Mesothelial cell of epicardium (in vitro differentiated cells): ENCODE measurements at regions not wholly inside any gene's neighbourhood (a gene's known extent, or its start where the extent isn't known, plus 50 kb on each side); places are given as distances from the start of the nearest gene placed in this dataset.

Experiments used
- DNase-seq, 2 experiments: peaks; one replicate each; pipeline ENCODE4 v3.0.0; 2021; ENCODE audit warnings: low spot score in 2 of 2; ENCODE audit not compliant: unreplicated experiment in 2 of 2
- H3K27ac Mint-ChIP-seq: 2 replicates; pipeline ENCODE4 v1.8.0; 2021; ENCODE audit warnings: mixed read lengths
- H3K27me3 Mint-ChIP-seq: 2 replicates; pipeline ENCODE4 v1.8.0; 2021; ENCODE audit warnings: low read depth, mixed read lengths
- H3K36me3 Mint-ChIP-seq: 2 replicates; pipeline ENCODE4 v1.8.0; 2021; ENCODE audit warnings: mixed read lengths
- H3K4me1 Mint-ChIP-seq: 2 replicates; pipeline ENCODE4 v1.8.0; 2021; ENCODE audit warnings: mixed read lengths
- H3K4me3 Mint-ChIP-seq: 2 replicates; pipeline ENCODE4 v1.8.0; 2021; ENCODE audit warnings: mild to moderate bottlenecking, moderate library complexity, mixed read lengths
- H3K9me3 Mint-ChIP-seq: 2 replicates; pipeline ENCODE4 v1.8.0; 2021; ENCODE audit warnings: mixed read lengths
- CTCF ChIP-seq: fragments of 200-600 bp; sonication (generic); IDR thresholded peaks from one replicate; pipeline ENCODE4 v1.5.0; 2021; ENCODE audit warnings: antibody characterized with exemption; ENCODE audit not compliant: unreplicated experiment

GRCh38 chr2:41062336-41062735 lies 610.4 kb upstream of the SLC8A1 start:
- TF ChIP-seq CTCF, result no peak
- Mint-ChIP-seq H3K4me3 (no peak overlapping the region), H3K36me3 (peaks cover 2% of the 10 kb centered on the region), H3K27ac (no peak overlapping the region), H3K4me1 (peaks cover 9% of the 10 kb centered on the region), H3K9me3 (peaks cover 28% of the 10 kb centered on the region), H3K27me3 (no peaks in the 10 kb centered on the region)
- DNase-seq, result no peak

- Mint-ChIP-seq H3K9me3 (peaks cover 15% of the 10 kb centered on the region), H3K27me3 (no peaks in the 10 kb centered on the region), H3K4me3 (no peak overlapping the region), H3K27ac (no peak overlapping the region), H3K4me1 (peaks cover 9% of the 10 kb centered on the region), H3K36me3 (no peaks in the 10 kb centered on the region)
- no peak for TF ChIP-seq CTCF
- no peak for DNase-seq
Observed at GRCh38 chr2:41066168-41066567, 614.3 kb upstream of the SLC8A1 start.

- Mint-ChIP-seq H3K4me3 (no peak overlapping the region), H3K36me3 (no peaks in the 10 kb centered on the region), H3K9me3 (peaks cover 15% of the 10 kb centered on the region), H3K27me3 (no peaks in the 10 kb centered on the region), H3K4me1 (no peaks in the 10 kb centered on the region), H3K27ac (no peak overlapping the region)
- TF ChIP-seq CTCF, result no peak
- DNase-seq, result no peak
Observed at GRCh38 chr2:41068740-41069139, 616.9 kb upstream of the SLC8A1 start.

GRCh38 chr2:41078341-41078740 lies 626.5 kb upstream of the SLC8A1 start:
- no peak for DNase-seq
- no peaks in the 10 kb centered on the region for H3K36me3 Mint-ChIP-seq
- H3K4me3 Mint-ChIP-seq, result no peak overlapping the region
- peaks cover 8% of the 10 kb centered on the region for H3K9me3 Mint-ChIP-seq
- no peak for TF ChIP-seq CTCF
- H3K27me3 Mint-ChIP-seq, result no peaks in the 10 kb centered on the region
- no peak overlapping the region for H3K27ac Mint-ChIP-seq
- H3K4me1 Mint-ChIP-seq, result peaks cover 6% of the 10 kb centered on the region

- no peaks in the 10 kb centered on the region for H3K27me3 Mint-ChIP-seq
Observed at GRCh38 chr2:41079011-41079410, 627.1 kb upstream of the SLC8A1 start.

More at GRCh38 chr2:41079011-41079410, 627.1 kb upstream of the SLC8A1 start:
- no peak for TF ChIP-seq CTCF
- Mint-ChIP-seq H3K4me1 (peaks cover 6% of the 10 kb centered on the region), H3K9me3 (peaks cover 11% of the 10 kb centered on the region), H3K36me3 (no peaks in the 10 kb centered on the region), H3K4me3 (no peak overlapping the region), H3K27ac (no peak overlapping the region)
- DNase-seq, result no peak
